Epithelial cell of esophagus (primary cell): ENCODE measurements at regions not wholly inside any gene's neighbourhood (a gene's known extent, or its start where the extent isn't known, plus 50 kb on each side); places are given as distances from the start of the nearest gene placed in this dataset.
"Not testable (repeated sequence)": the region's sequence is repeated elsewhere in the genome, so short reads cannot be mapped to it uniquely, and the experiment has no call there.

Source experiments
- DNase-seq: peaks from one replicate; pipeline ENCODE4 v3.0.0; 2010; ENCODE audit warnings: low read depth
- H3K4me3 ChIP-seq: 2 replicates; pipeline ENCODE4 v1.5.1; 2011; ENCODE audit warnings: mild to moderate bottlenecking, low read length, control low read depth
- TF ChIP-seq, protein P1 (sequence below): IDR thresholded peaks from 2 replicates; pipeline ENCODE4 v1.5.1; 2011; ENCODE audit warnings: low read depth, mild to moderate bottlenecking, low read length, control low read depth, inconsistent platforms; ENCODE audit not compliant: insufficient read depth; ENCODE audit errors: missing control alignments

DNA sequence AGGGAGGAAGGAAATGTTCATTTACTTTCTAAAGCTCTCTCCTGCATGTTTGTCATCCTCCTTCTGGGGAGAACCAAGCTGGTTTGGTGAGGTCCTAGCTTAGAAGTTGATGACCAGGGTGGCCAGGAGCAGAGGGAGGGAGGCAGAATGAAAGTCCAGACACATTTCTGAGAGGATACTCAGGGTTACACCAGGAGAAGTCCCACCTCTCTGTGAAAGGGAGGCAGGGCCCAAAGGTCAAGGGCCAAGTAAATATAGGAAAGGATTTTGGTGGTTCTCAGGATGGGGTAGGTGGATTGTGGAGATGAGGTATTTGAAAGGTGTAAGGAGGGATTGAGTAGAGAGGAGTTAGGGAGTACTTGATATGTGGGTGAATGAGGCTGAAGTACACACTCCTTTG, 58.0 kb upstream of the FBXO11 start:
- no peak overlapping the region for H3K4me3 ChIP-seq
- no peak for DNase-seq
- TF ChIP-seq, protein P1, sequence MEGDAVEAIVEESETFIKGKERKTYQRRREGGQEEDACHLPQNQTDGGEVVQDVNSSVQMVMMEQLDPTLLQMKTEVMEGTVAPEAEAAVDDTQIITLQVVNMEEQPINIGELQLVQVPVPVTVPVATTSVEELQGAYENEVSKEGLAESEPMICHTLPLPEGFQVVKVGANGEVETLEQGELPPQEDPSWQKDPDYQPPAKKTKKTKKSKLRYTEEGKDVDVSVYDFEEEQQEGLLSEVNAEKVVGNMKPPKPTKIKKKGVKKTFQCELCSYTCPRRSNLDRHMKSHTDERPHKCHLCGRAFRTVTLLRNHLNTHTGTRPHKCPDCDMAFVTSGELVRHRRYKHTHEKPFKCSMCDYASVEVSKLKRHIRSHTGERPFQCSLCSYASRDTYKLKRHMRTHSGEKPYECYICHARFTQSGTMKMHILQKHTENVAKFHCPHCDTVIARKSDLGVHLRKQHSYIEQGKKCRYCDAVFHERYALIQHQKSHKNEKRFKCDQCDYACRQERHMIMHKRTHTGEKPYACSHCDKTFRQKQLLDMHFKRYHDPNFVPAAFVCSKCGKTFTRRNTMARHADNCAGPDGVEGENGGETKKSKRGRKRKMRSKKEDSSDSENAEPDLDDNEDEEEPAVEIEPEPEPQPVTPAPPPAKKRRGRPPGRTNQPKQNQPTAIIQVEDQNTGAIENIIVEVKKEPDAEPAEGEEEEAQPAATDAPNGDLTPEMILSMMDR, result no peak

DNA sequence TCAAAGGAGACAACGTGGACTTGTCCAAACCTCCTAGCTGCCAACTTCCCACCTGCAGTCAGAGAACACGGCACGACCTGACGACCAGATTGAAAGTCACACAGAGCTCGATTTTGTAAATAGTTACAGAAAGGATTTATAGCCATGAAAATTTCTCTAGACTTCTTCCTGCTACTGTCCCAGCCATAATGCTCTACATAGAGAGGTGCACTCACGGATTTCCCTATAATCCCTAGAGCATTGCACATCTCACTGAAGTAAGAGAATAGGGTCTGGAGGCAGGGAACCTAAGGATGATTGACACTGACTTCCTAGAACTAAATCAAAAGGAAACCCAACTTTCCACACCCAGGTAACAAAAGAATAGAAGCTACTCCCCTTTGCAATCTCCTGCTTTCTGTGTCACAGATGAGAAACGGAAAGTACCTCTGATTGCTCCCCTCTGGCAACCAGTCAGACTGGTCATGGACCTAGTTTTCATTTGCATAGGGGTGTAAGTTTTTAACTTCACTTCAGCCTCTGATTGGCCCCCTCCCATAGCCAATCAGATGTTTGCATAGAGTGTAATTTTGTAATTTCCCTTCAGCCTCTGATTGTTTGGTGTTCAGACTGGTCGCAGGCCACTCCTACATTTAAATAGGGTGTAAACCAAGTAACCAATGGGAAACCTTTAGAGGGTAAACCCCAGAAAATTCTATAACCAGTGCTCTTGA, 58.6 kb upstream of the FBXO11 start:
- DNase-seq, result peak; percentile 66
- TF ChIP-seq, protein P1, result no peak
- H3K4me3 ChIP-seq, result no peak overlapping the region

DNA sequence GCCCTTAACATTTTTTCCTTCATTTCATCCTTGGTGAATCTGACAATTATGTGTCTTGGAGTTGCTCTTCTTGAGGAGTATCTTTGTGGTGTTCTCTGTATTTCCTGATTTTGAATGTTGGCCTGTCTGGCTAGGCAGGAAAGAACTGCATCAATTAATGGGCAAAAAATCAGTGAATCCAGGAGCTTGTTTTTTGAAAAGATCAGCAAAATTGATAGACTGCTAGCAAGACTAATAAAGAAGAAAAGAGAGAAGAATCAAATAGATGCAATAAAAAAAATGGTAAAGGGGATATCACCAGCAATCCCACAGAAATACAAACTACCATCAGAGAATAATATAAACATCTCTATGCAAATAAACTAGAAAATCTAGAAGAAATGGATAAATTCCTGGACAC, 70.4 kb upstream of the FBXO11 start:
- DNase-seq, H3K4me3 ChIP-seq: not testable (repeated sequence)

DNA sequence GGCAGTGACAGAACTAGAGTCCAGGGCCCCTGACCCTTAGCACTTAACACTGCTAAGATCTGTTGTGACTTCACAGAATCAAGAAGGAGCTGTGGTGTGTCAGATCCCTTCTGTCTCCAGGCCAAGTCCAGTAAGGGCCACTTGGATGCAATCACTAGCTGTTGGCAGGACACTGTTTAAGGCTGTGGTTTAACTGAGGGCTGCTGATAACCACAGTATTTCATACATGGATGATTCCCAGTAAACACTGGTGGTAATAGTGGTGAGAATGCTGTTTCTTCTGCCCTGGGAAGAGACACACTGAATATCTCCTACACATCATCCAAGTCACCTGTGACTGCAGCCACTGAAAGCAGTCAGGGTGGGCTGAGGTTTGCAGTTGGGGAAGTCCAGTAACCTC, 77.7 kb upstream of the FBXO11 start:
- DNase-seq, result no peak
- TF ChIP-seq, protein P1, result no peak

DNA sequence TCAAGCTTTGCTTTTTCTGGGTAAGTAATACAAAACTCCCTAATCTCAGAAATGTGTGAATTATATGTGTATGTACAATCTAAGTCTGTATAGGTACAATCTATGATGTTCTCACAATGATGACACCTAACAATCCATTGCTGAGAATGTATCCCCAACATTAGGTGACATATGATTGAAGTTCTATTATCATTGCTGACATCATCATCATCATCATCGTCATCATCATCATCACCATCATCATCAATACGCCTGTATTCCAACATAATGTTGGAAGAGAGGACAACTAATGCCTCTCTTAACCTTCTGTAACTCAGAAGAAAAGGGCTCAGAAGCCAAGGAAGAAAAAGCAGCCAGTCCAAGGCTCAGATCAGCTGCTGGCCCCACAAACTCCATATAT, 84.2 kb upstream of the FBXO11 start:
- TF ChIP-seq, protein P1, result no peak
- no peak for DNase-seq

More for the DNA sequence above, 77.7 kb upstream of the FBXO11 start:
- H3K4me3 ChIP-seq, result no peak overlapping the region

DNA sequence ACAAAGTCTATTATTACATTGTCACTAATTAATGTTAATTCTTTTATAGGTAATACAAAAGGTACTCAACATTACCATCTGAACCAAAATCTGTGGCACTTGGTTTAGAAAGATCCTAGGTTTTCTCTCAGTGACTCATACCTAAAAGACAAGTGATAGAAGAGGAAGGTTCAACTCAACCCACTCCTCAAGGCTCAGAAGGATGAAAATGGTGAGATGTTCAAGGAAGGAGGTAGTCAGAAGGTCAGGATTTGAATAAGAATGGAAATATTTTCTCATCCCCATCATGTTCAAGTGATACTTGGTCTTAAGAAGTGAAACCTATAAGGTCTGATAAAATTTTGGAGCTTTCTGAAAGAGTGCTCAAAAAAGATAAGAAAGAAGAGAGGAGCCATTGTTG, 86.4 kb upstream of the FBXO11 start:
- DNase-seq, result no peak
- TF ChIP-seq, protein P1, result no peak
- no peak overlapping the region for H3K4me3 ChIP-seq

More for the DNA sequence above, 84.2 kb upstream of the FBXO11 start:
- H3K4me3 ChIP-seq, result no peak overlapping the region

DNA sequence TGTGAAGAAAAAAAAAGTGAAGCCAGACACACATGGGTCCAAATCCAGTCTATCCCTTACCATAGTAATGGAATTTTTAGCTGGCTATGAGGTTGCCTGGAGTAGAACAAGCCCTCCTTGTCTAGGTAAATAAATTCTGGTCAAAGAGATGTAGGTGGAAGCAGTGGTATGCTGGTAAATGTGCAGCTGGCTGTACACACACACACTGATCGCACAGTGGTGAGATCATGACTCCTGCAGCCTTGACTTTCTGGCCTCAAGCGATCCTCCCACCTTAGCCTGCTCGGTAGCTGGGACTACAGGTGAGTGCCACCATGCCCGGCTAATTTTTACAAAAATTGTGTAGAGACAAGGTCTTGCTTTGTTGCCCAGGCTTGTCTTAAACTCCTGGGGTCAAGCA, 90.5 kb upstream of the FBXO11 start:
- TF ChIP-seq, protein P1, result no peak
- DNase-seq, result no peak
- H3K4me3 ChIP-seq, result no peak overlapping the region
